ENCODE measurements at regions not wholly inside any gene's neighbourhood (a gene's known extent, or its start where the extent isn't known, plus 50 kb on each side); places are given as distances from the start of the nearest gene placed in this dataset.

DNA sequence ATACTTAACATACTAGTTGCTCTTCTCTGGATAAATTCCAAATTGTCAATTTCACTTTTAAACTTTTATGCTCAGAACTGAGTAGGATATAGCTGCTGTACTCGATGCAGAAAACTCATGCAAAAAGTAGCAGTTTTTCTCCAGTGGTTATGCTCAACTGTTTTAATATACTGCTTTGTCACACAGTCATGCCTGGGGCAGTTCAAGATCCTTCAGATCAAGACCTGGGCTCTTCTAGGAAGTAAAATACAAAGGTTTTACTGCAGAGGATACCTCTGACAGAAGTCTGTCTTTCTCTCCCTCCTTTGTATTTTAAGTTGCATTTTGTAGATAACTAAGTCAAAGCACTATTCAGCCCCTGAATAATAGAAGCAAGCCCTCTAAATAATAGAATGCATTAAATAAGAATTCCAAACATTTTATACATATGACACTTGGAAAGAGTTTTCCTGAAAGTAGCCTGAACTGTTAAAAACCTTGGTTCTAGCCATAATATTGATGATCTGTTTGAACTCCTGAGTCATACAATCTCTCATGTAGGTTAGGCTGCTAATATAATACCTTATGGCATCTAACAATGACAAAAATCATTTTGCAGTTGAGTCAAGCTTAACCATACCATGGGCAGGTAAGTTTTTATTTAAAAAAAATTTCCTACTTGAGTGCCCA is 183.3 kb upstream of the TRIB2 start:
- TF ChIP-seq, protein P1, sequence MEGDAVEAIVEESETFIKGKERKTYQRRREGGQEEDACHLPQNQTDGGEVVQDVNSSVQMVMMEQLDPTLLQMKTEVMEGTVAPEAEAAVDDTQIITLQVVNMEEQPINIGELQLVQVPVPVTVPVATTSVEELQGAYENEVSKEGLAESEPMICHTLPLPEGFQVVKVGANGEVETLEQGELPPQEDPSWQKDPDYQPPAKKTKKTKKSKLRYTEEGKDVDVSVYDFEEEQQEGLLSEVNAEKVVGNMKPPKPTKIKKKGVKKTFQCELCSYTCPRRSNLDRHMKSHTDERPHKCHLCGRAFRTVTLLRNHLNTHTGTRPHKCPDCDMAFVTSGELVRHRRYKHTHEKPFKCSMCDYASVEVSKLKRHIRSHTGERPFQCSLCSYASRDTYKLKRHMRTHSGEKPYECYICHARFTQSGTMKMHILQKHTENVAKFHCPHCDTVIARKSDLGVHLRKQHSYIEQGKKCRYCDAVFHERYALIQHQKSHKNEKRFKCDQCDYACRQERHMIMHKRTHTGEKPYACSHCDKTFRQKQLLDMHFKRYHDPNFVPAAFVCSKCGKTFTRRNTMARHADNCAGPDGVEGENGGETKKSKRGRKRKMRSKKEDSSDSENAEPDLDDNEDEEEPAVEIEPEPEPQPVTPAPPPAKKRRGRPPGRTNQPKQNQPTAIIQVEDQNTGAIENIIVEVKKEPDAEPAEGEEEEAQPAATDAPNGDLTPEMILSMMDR (IDR thresholded peaks at IDR 0.05): no peak
- no peak for TF ChIP-seq POLR2A (IDR thresholded peaks at IDR 0.05)
- Histone ChIP-seq H3K9me3 (no peaks in the 10 kb centered on the region), H3K27ac (no peak overlapping the region), H3K27me3 (no peaks in the 10 kb centered on the region), H3K36me3 (ENCODE audit: low read depth, missing control alignments) (no peaks in the 10 kb centered on the region), H3K4me1 (no peaks in the 10 kb centered on the region), H3K4me3 (no peak overlapping the region)
- WGBS, 2 donors: 37 to 59% methylated on average over 1 of the region's 1 CpG
- intact Hi-C loops (cut with DNase I; ENCODE audit: low total_unique reads): no loop called here
- no peak for DNase-seq

DNA sequence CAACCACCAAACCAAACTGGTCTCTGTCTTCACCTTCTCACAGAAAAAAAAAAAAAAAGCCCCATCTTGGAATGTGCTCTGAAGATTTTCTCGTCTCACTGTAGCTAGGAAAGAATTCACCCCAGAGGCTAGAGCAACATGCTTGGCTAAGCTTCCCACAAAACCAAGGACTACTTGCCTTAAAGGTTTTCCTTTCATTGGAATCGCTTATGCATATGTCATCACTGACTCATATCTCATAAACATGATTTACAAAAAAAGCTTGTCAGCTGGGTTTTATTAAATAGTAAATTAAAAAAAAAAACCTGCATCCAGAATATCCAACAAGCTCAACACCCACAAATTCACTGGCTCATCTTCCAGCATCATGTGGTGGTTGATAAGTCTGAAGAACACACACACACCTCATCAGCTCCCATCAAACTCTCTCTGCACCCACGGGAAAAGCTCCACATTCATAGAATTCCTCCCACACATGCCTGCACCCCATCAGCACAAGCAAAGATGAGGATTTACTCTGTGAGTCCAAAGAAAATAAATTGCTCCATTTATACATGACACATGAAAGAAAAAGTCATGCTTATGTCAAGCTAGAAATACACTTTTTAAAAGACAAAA is 182.0 kb upstream of the TRIB2 start:
- Histone ChIP-seq H3K4me1 (no peaks in the 10 kb centered on the region), H3K27ac (no peak overlapping the region), H3K9me3 (no peaks in the 10 kb centered on the region), H3K4me3 (no peak overlapping the region), H3K27me3 (no peaks in the 10 kb centered on the region), H3K36me3 (ENCODE audit: low read depth, missing control alignments) (no peaks in the 10 kb centered on the region)
- 51 to 58% methylated on average over 3 of the region's 3 CpGs for WGBS, 2 donors
- DNase-seq: no peak
- intact Hi-C loops (cut with DNase I; ENCODE audit: low total_unique reads): no loop called here
- TF ChIP-seq POLR2A (IDR thresholded peaks at IDR 0.05): no peak
- TF ChIP-seq, protein P1 (IDR thresholded peaks at IDR 0.05): no peak

DNA sequence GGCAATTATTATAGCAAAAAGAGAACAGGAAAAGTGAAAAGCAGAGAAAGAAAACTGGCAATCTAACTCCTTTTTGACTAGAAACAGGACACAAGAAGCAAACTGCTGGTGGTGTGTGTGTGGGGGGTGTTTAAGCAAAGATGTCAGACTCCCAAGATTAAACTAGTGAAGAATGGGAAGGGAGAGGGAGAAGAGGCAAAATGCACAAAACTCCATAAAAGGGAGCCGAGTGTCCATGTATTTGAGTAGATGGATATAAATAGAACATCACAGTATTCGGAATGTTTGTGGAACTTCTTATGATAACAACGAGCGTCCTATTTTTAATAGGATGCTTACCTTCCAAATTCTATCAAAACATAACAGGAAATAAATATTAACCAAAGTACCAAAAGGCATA is 179.8 kb upstream of the TRIB2 start:
- no peak overlapping the region for H3K4me3 ChIP-seq
- no peaks in the 10 kb centered on the region for H3K9me3 ChIP-seq
- TF ChIP-seq POLR2A (IDR thresholded peaks at IDR 0.05): no peak
- TF ChIP-seq, protein P1 (IDR thresholded peaks at IDR 0.05): no peak
- WGBS, 2 donors: 30 to 49% methylated on average over 4 of the region's 4 CpGs
- peak overlapping the region in 1 of 2 donors; percentile 7 for H3K27ac ChIP-seq
- no peaks in the 10 kb centered on the region for H3K27me3 ChIP-seq
- H3K4me1 ChIP-seq: no peaks in the 10 kb centered on the region
- no peaks in the 10 kb centered on the region for H3K36me3 ChIP-seq (ENCODE audit: low read depth, missing control alignments)
- no peak for DNase-seq
- intact Hi-C loops (cut with DNase I; ENCODE audit: low total_unique reads): no loop called here

DNA sequence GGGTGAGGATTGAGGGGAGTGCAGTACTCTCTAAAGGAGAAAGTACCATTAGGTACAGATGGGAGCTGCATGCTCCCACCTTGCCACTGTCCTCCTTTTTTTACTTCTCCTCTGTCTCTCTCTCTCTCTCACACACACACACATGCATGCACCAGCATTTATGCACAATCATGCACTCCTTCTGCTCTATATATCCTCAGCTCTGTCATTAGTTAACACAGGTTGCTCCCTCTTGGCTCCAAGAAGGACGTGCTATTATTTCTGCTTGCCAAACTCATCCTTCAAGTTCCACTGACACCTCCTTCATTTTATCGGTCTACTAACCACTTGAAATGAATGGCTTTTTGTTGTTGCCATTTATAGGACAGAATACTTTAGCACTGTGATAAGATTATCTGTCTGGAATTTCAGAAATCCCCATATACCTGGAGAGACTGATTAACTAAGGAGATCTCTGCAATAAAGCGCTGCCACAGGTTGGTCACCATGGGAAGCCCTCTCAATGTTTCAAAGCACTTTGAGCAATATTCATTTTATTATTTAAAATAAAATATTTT is 178.5 kb upstream of the TRIB2 start:
- Histone ChIP-seq H3K27ac (no peak overlapping the region), H3K36me3 (ENCODE audit: low read depth, missing control alignments) (no peaks in the 10 kb centered on the region), H3K4me3 (no peak overlapping the region), H3K27me3 (no peaks in the 10 kb centered on the region), H3K4me1 (no peaks in the 10 kb centered on the region), H3K9me3 (no peaks in the 10 kb centered on the region)
- intact Hi-C loops (cut with DNase I; ENCODE audit: low total_unique reads): no loop called here
- TF ChIP-seq POLR2A (IDR thresholded peaks at IDR 0.05): no peak
- TF ChIP-seq, protein P1 (IDR thresholded peaks at IDR 0.05): no peak
- WGBS, 2 donors: 72 to 79% methylated on average over 3 of the region's 3 CpGs
- no peak for DNase-seq
